ENCODE measurements at regions not wholly inside any gene's neighbourhood (a gene's known extent, or its start where the extent isn't known, plus 50 kb on each side); places are given as distances from the start of the nearest gene placed in this dataset.

DNA sequence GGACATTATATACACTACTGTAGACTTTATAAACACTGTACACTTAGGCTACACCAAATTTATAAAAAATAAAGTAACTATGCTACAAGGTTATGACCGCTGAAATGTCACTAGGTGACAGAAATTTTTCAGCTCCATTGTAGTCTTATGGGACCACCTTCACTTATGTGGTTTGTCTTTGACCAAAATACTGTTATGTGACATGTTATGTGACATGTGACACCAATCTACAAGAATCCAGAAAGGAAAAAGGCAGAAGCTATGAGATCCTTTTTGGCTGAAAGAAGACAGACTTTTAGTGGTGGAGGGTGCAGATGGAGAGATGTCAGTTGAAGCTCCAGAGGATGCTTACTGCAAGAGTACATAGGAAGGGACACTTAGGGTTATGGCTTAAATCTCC is 1378.4 kb upstream of the TENM4 start:
- no peak for DNase-seq

GRCh38 chr11:80816966-80817365 is 1376.1 kb upstream of the TENM4 start:
- no peak for DNase-seq

GRCh38 chr11:80816454-80816847 is 1375.6 kb upstream of the TENM4 start:
- no peak for DNase-seq

- DNase-seq: no peak
Observed at GRCh38 chr11:80815752-80816453, 1375.1 kb upstream of the TENM4 start.

DNA sequence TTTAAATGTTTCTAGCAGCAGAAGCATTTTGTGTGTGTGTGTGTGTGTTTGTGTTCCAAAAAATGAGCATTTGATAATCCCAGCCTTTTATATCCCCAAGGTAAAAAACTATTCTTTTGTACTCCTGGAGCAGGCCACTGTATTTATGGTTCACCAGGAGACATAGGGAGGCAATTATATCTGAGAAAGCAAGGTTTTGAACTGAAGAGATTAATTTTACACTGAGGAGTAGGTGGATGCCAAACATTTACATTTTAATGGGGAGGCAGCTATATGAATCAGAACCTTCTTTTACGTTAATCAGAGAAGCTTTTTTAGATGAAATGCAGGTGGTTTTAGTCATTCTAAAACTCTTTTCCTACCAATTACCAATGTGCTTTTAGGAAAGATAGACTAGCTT is 1374.0 kb upstream of the TENM4 start:
- no peak for DNase-seq

- DNase-seq: no peak
Observed at GRCh38 chr11:80810695-80811094, 1369.9 kb upstream of the TENM4 start.

GRCh38 chr11:80798174-80798573 is 1357.3 kb upstream of the TENM4 start:
- DNase-seq: no peak

GRCh38 chr11:80783561-80783960 is 1342.7 kb upstream of the TENM4 start:
- DNase-seq: peak; percentile 13

DNA sequence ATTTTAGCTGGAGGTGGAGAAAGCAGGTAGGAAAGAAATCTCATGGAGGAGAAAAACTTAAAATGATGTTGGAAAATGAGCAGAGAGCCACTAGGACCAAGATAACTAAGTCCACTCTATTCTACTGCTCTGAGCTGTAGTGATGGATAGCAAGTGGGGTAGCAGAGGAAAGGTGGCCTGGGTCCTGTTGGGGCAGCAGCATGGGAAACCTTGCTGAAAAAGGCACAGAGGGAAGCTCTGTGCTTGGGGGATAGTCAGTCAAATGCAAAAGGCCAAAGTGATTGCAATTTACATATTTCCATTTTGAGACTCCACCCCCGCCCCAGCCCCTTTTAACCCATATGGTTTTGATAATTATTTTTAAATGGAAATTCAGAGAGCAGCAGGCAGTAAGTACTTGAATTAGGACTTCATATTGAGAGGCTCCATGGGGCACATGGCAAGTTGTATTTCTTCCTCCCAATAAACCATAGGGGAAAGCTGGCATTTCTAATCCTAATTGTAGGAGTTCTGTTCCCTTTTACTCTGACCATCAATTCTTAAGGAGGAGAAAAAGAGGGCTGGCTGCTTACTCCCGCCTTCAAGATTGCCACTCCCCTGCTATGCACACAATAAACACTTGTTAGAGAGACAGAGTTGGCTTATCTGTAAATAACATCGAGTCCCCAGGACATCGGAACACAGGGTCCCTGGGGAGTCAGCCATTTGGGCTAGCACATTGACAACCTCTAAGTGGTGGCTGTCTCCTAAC is 1341.5 kb upstream of the TENM4 start:
- no peak for DNase-seq

GRCh38 chr11:80779905-80780605 is 1339.2 kb upstream of the TENM4 start:
- no peak for DNase-seq

DNA sequence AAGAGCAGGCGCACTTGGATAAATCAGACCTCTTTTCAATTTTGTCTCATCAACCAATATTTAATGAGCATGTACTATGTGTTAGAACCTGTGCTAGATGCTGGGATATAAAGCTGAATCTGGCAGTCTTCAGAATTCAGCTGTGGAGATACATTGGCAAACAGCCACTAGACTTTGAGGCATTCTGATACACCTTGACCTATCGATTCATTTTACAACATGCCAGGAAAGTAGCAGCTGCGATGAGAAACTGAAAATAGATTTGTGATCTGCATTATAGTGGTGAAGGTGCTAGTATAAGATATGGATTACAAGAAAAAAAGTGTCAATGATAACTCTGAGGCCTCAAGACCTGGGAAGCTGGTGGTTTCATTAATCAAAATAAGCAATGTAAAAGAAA is 1338.1 kb upstream of the TENM4 start:
- DNase-seq: no peak

- no peak for DNase-seq
Observed at GRCh38 chr11:80778432-80778831, 1337.6 kb upstream of the TENM4 start.

- DNase-seq: no peak
Observed at GRCh38 chr11:80773919-80774318, 1333.1 kb upstream of the TENM4 start.

DNA sequence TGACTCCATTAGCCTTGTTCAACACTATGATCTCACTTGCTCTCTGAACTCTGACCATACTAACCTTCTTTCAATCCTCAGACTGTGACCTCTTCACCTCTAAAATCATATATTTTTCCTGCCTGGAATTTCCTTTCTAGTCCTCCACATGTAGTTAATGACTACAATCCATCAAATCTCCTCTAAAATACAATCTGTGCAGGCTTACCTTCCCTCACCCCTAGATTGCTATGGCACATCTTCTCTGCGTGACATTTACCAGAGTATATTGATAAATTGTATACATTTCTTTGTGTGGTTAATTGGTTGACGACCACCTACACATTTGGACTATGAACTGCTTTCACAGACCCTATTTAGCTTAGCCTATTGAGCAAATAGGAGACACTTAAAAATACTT is 1330.2 kb upstream of the TENM4 start:
- no peak for DNase-seq

DNA sequence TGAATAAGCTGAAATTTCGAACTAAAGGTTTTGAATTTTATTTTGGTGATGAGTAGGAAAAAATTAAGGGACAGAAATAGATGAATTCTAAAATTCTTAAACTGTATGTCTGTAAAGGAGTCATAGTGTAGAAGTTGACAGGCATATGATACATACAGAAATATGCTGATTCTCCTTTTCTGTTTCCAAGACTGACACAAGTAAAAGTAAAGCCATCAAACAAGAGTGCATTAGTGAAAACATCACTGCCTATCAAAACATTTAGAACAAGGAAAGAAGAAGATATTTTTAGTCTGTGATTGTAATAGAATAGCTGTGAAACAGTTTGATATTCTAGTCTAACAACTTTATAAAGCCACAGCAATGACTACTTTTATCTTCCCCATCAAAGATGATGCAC is 1318.0 kb upstream of the TENM4 start:
- no peak for DNase-seq

GRCh38 chr11:80748207-80748925 is 1307.5 kb upstream of the TENM4 start:
- DNase-seq: no peak

DNA sequence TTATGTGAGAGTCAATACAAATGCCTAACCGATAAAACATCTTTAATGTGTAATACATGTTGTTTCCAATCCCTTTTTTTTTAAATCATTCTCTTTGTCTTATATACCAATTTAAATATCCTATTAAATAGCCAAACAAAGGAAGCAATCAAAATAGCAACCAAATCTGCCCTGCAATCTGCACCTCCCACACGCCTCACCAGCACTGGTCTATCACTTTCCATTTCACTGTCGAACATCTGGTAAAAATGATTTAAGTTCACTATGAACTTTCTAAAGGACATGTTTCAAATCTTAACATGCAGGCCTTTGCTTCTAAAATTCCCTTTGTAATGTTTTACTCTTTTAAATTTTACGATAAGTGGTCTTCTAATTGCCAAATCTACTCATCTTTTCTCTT is 1305.5 kb upstream of the TENM4 start:
- DNase-seq: no peak

GRCh38 chr11:80745416-80745815 is 1304.6 kb upstream of the TENM4 start:
- no peak for DNase-seq

- DNase-seq: no peak
Observed at GRCh38 chr11:80733790-80734189, 1293.0 kb upstream of the TENM4 start.

DNA sequence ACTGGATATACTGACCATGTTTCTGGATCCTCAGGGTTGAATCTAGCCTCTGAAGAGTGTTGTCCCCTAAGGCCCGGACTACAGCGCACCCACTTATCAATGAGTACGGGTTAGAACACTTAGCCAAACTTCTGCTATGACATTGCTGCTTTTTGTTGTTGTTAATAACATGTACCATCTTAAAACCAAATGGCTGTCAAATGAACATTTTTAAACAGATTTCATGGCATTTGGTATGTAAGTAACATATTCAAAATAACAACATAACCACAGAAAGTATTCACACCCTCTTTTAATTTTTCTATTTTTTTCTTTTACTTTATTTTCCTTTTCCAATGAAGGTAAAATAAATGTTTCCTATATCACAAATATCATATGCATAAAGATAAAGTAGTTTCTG is 1292.5 kb upstream of the TENM4 start:
- DNase-seq: no peak

- no peak for DNase-seq
Observed at GRCh38 chr11:80727315-80727714, 1286.5 kb upstream of the TENM4 start.

- DNase-seq: no peak
Observed at GRCh38 chr11:80726236-80726635, 1285.4 kb upstream of the TENM4 start.

GRCh38 chr11:80724366-80724765 is 1283.5 kb upstream of the TENM4 start:
- no peak for DNase-seq

Measured in NCI-H526 treated with DMSO at 0.1 percent for 48 hours (cell line).